ENCODE measurements at regions not wholly inside any gene's neighbourhood (a gene's known extent, or its start where the extent isn't known, plus 50 kb on each side); places are given as distances from the start of the nearest gene placed in this dataset.

- TF ChIP-seq CTCF (IDR thresholded peaks at IDR 0.05; ENCODE audit: low read depth, low read length): no peak
- no peak for DNase-seq (ENCODE audit: extremely low read depth, low read depth)
These were observed 252.3 kb downstream of the CHD9NB start for GRCh38 chr16:52800432-52800831.

DNA sequence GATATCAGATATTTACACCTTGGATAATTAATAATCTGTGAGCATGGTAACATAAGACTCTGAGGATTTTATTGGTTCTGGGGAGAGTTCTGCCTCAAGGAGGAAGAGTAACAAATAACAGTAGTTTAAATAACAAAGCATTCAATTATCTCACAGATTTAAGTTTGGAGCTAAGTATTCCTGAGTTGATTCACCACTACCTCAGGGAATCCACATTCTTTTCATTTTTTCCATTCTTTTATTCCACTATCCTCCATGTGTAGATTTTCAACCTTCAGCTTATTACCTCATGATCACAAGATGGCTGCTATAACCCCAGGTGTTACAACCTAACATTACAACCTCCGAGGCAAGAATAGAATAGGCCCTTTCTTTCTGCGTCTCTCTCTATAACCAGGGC, 252.2 kb upstream of the TOX3 start:
- DNase-seq (ENCODE audit: extremely low read depth, low read depth): no peak
- no peak for TF ChIP-seq CTCF (IDR thresholded peaks at IDR 0.05; ENCODE audit: low read depth, low read length)

- no peak for DNase-seq (ENCODE audit: extremely low read depth, low read depth)
These were observed 240.8 kb upstream of the TOX3 start for GRCh38 chr16:52787709-52788108.

GRCh38 chr16:52786091-52786490, 239.1 kb upstream of the TOX3 start:
- TF ChIP-seq CTCF (IDR thresholded peaks at IDR 0.05; ENCODE audit: low read depth, low read length): no peak
- DNase-seq (ENCODE audit: extremely low read depth, low read depth): no peak

More at GRCh38 chr16:52787709-52788108, 240.8 kb upstream of the TOX3 start:
- no peak for TF ChIP-seq CTCF (IDR thresholded peaks at IDR 0.05; ENCODE audit: low read depth, low read length)

GRCh38 chr16:52785653-52786052, 238.7 kb upstream of the TOX3 start:
- no peak for TF ChIP-seq CTCF (IDR thresholded peaks at IDR 0.05; ENCODE audit: low read depth, low read length)
- no peak for DNase-seq (ENCODE audit: extremely low read depth, low read depth)

DNA sequence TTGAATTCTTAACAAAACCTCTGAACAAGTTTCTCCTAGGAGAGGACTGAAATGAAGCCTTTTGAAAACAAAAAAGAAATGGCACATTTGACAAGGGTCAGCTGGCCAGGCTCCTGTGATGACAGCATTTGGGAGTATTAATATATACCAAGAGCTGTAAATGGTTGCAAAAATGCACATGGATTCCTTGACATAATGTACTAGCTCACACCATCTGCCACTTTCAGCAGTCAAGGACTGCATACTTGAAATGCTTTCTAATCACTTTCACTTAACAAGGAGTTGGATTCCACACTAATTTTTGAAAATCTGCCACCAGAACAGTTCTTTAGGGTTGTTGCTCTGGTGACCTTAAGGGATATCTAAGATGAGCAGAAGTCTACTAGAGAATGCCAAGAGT, 236.7 kb upstream of the TOX3 start:
- TF ChIP-seq CTCF (IDR thresholded peaks at IDR 0.05; ENCODE audit: low read depth, low read length): no peak
- DNase-seq (ENCODE audit: extremely low read depth, low read depth): no peak

- no peak for DNase-seq (ENCODE audit: extremely low read depth, low read depth)
- TF ChIP-seq CTCF (IDR thresholded peaks at IDR 0.05; ENCODE audit: low read depth, low read length): no peak
These were observed 234.2 kb upstream of the TOX3 start for GRCh38 chr16:52781005-52781630.

Measured in AG09319 (cell line).